ENCODE measurements at regions not wholly inside any gene's neighbourhood (a gene's known extent, or its start where the extent isn't known, plus 50 kb on each side); places are given as distances from the start of the nearest gene placed in this dataset.

DNA sequence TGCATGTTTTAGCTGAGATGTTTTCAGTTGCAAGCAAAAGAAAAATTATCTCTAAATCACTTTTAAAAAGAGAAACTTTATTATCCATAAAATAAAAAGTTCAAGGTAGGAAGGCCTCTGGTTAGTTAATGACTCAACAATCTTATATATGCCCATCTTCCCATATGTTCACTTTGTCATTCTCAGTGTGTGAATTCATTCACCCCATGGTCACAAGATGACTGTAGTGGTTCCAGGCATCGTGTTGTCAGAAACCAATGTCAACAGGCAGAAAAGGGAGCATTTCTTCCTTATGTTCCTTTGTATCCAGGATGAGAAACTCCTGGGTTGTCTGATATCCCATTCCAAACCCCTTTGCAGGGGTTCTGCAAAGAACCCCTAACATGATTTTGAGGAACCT lies 119.9 kb upstream of the RAP2B start:
- TF ChIP-seq, protein P1, sequence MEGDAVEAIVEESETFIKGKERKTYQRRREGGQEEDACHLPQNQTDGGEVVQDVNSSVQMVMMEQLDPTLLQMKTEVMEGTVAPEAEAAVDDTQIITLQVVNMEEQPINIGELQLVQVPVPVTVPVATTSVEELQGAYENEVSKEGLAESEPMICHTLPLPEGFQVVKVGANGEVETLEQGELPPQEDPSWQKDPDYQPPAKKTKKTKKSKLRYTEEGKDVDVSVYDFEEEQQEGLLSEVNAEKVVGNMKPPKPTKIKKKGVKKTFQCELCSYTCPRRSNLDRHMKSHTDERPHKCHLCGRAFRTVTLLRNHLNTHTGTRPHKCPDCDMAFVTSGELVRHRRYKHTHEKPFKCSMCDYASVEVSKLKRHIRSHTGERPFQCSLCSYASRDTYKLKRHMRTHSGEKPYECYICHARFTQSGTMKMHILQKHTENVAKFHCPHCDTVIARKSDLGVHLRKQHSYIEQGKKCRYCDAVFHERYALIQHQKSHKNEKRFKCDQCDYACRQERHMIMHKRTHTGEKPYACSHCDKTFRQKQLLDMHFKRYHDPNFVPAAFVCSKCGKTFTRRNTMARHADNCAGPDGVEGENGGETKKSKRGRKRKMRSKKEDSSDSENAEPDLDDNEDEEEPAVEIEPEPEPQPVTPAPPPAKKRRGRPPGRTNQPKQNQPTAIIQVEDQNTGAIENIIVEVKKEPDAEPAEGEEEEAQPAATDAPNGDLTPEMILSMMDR (IDR thresholded peaks at IDR 0.05) = no peak
- intact Hi-C loops (cut with DNase I) = loop anchor here (5.0 to 10.0 kb wide), 3 partner anchors 253 to 1213 kb away; no protein-coding TSS in a partner anchor
- no peaks in the 10 kb centered on the region for H3K36me3 ChIP-seq (ENCODE audit: insufficient read depth in 1 of 2, low read depth in 1 of 2)
- H3K27me3 ChIP-seq (ENCODE audit: insufficient read depth in 3 of 3, low read length in 2 of 3) = peaks cover 0 to 3% (median 0%) of the 10 kb centered on the region in 3 donors
- no peak for DNase-seq
- H3K4me3 ChIP-seq = no peak overlapping the region
- no peak overlapping the region for H3K27ac ChIP-seq
- no peaks in the 10 kb centered on the region for H3K4me1 ChIP-seq
- no peaks in the 10 kb centered on the region for H3K9me3 ChIP-seq
- ATAC-seq = no peak
- WGBS, 3 donors = 69 to 94% (median 92%) methylated on average over 1 of the region's 1 CpG

DNA sequence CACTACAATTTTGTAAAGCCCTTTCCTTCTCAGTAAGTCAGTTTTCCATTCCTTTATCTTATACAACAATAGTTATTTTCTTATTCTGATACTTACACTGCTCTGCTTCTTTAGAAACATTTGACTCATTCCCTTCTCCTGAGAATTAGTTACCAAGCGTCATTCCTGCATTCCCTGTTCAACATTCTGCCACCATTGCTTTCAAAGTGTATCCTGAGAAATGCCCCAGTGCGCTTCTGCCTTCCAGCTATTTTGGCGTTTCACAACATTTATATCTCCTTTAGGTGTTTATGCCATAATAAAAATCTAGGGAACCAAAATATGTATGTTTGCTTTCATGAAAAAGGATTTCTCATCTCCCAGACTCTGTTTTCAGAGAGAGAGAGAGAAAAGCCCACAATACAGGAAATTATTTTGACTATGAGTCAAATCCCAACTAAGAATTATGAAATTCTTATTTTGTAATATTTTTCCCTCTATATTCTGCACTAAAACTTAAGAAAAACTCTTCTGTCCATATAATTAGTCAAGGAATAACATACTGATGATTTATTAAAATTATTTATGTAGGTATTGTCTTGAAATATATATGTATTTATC lies 118.2 kb upstream of the RAP2B start:
- TF ChIP-seq, protein P1 (IDR thresholded peaks at IDR 0.05) = no peak
- Histone ChIP-seq H3K4me3 (no peak overlapping the region), H3K27me3 (ENCODE audit: insufficient read depth in 3 of 3, low read length in 2 of 3) (peaks cover 0 to 3% (median 0%) of the 10 kb centered on the region in 3 donors), H3K4me1 (no peaks in the 10 kb centered on the region), H3K9me3 (no peaks in the 10 kb centered on the region), H3K36me3 (ENCODE audit: insufficient read depth in 1 of 2, low read depth in 1 of 2) (no peaks in the 10 kb centered on the region), H3K27ac (no peak overlapping the region)
- 54 to 81% (median 57%) methylated on average over 3 of the region's 3 CpGs for WGBS, 3 donors
- intact Hi-C loops (cut with DNase I) = loop anchor here (5.0 to 10.0 kb wide), 3 partner anchors 251 to 1211 kb away; no protein-coding TSS in a partner anchor
- DNase-seq (no peak), ATAC-seq (no peak)

DNA sequence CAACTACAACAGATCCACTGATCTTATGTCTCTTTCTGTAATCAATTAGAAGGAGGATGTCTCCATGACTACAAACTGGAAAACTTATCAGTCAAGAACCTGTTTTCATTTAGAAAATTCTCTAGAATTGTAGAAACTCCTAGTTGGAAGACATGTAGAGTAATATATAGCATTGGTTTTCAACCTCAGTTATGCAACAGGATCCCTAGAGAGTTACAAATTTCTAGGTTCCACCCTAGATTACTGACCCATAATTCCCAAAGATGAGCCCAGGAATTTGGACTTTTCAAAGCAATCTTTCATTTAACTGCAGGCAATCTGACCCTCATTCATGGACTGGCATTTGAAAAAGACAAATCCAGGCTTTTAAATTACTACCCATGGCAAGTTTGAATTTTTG lies 116.9 kb upstream of the RAP2B start:
- H3K27ac ChIP-seq = no peak overlapping the region
- DNase-seq (no peak), ATAC-seq (no peak)
- H3K4me3 ChIP-seq = no peak overlapping the region
- TF ChIP-seq, protein P1 (IDR thresholded peaks at IDR 0.05) = no peak
- H3K27me3 ChIP-seq (ENCODE audit: insufficient read depth in 3 of 3, low read length in 2 of 3) = no peaks in the 10 kb centered on the region
- H3K9me3 ChIP-seq = no peaks in the 10 kb centered on the region
- intact Hi-C loops (cut with DNase I) = loop anchor here in 1 of 2 donors (10.0 kb wide), 2 partner anchors 250 to 1210 kb away; no protein-coding TSS in a partner anchor
- H3K4me1 ChIP-seq = no peaks in the 10 kb centered on the region
- H3K36me3 ChIP-seq (ENCODE audit: insufficient read depth in 1 of 2, low read depth in 1 of 2) = no peaks in the 10 kb centered on the region

DNA sequence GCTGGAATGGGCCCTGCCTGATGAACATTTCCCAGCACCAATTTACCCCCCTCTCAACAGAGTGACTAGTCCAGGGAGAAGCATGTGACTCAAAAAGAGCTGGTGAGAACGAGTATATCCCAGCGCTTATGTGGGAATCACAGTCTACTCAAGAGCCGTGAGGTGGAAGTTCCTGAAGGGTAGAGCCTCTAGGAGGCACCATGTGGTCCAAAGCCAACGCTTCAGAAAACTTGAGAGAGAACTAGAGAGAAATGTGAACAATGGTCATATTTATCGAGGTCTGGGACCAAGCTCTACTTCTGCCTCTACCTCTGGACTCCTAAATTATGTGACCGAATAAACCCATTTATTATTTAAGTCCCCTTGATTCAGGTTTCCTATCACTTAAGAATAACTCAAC lies 111.0 kb upstream of the RAP2B start:
- intact Hi-C loops (cut with DNase I) = no loop called here
- H3K27ac ChIP-seq = no peak overlapping the region

More for the DNA sequence above, 111.0 kb upstream of the RAP2B start:
- Histone ChIP-seq H3K36me3 (ENCODE audit: insufficient read depth in 1 of 2, low read depth in 1 of 2) (no peaks in the 10 kb centered on the region), H3K9me3 (no peaks in the 10 kb centered on the region), H3K27me3 (ENCODE audit: insufficient read depth in 3 of 3, low read length in 2 of 3) (no peaks in the 10 kb centered on the region), H3K4me3 (no peak overlapping the region), H3K4me1 (no peaks in the 10 kb centered on the region)
- WGBS, 3 donors = 94 to 98% (median 94%) methylated on average over 6 of the region's 6 CpGs
- DNase-seq (no peak), ATAC-seq (no peak)
- TF ChIP-seq, protein P1 (IDR thresholded peaks at IDR 0.05) = no peak

Data from psoas muscle (tissue), 7 donors.